ENCODE measurements at regions not wholly inside any gene's neighbourhood (a gene's known extent, or its start where the extent isn't known, plus 50 kb on each side); places are given as distances from the start of the nearest gene placed in this dataset.
"Not testable (repeated sequence)": the region's sequence is repeated elsewhere in the genome, so short reads cannot be mapped to it uniquely, and the experiment has no call there.

GRCh38 chr11:91268512-91269295 lies 955.9 kb upstream of the FAT3 start:
- H3K23ac ChIP-seq (ENCODE audit: low read depth, low read length); H3K9me1 ChIP-seq (ENCODE audit: insufficient read depth, low read length); H4K20me1 ChIP-seq (ENCODE audit: insufficient read depth, low read length); H2AK9ac ChIP-seq (replicated peaks; ENCODE audit: low read depth, low read length, poor library complexity); H2AFZ ChIP-seq (replicated peaks; ENCODE audit: low read length, poor library complexity); H3K4me1 ChIP-seq (ENCODE audit: control insufficient read depth, insufficient read depth, low read length); H2BK120ac ChIP-seq (ENCODE audit: low read depth, low read length); DNase-seq; H2BK20ac ChIP-seq (ENCODE audit: low read depth, low read length); H4K8ac ChIP-seq (ENCODE audit: low read depth in 2 of 2, low read length in 2 of 2); H3K9ac ChIP-seq (ENCODE audit: low read depth, low read length); ATAC-seq (ENCODE audit: low read depth); BruUV-seq (replicated peaks); H3K27ac ChIP-seq (ENCODE audit: insufficient read depth, low read length); H4K91ac ChIP-seq (ENCODE audit: insufficient read depth, low read depth, low read length); H3K56ac ChIP-seq (ENCODE audit: extremely low read depth, insufficient read depth, low read length); H4K5ac ChIP-seq (ENCODE audit: low read depth, low read length); H3K18ac ChIP-seq (ENCODE audit: low read depth, low read length); CTCF ChIA-PET; H3K4ac ChIP-seq (ENCODE audit: low read depth, low read length); H2BK5ac ChIP-seq (ENCODE audit: low read depth, low read length, poor library complexity, severe bottlenecking); H3K14ac ChIP-seq (replicated peaks; ENCODE audit: low read depth, low read length); H3K4me2 ChIP-seq (ENCODE audit: low read depth, low read length); dilution Hi-C loops (cut with HindIII; ENCODE audit: low sequenced_read_pairs, unreplicated experiment); H3K36me3 ChIP-seq (ENCODE audit: control insufficient read depth, insufficient read depth, low read length); H2AK5ac ChIP-seq (ENCODE audit: low read depth, low read length); H3K79me1 ChIP-seq (ENCODE audit: low read depth in 1 of 2, low read length in 2 of 2); POLR2A ChIA-PET (ENCODE audit: unreplicated experiment); in situ Hi-C loops (cut with MboI; ENCODE audit: low sequenced_read_pairs); H3K27me3 ChIP-seq (ENCODE audit: control insufficient read depth, insufficient read depth, low read length); H2BK15ac ChIP-seq (ENCODE audit: low read depth, low read length); H3K9me3 ChIP-seq (ENCODE audit: control insufficient read depth, insufficient read depth, low read length); H3K4me3 ChIP-seq (ENCODE audit: insufficient read depth, low read depth, low read length); intact Hi-C loops (cut with micrococcal nuclease): not testable (repeated sequence)
- 90% methylated on average over 2 of the region's 37 CpGs; no CpG with 5 or more reads in 1 of the 2 experiments for WGBS, 2 experiments (ENCODE audit: extremely low coverage in 2 of 2, insufficient read length in 1 of 2)

All from IMR-90 (cell line).